OCI-LY1 (cell line): ENCODE measurements at regions not wholly inside any gene's neighbourhood (a gene's known extent, or its start where the extent isn't known, plus 50 kb on each side); places are given as distances from the start of the nearest gene placed in this dataset.

ENCODE experiments used
- H2AFZ ChIP-seq: fragments of 200-600 bp; sonication (generic), shearing (Covaris generic); 2 replicates; pipeline ENCODE4 v1.6.0; 2014; ENCODE audit warnings: antibody characterized with exemption, mild to moderate bottlenecking, low read length
- H3F3A ChIP-seq: fragments of 200-600 bp; sonication (generic), shearing (Covaris generic); 2 replicates; pipeline ENCODE4 v1.6.0; 2014; ENCODE audit warnings: mild to moderate bottlenecking, antibody characterized with exemption, low read length, moderate library complexity; ENCODE audit not compliant: insufficient read depth
- H3K27ac ChIP-seq: fragments of 200-600 bp; sonication (generic); 2 replicates; pipeline ENCODE4 v1.5.1; 2014; ENCODE audit warnings: low read length, mixed run types, mild to moderate bottlenecking, low read depth; ENCODE audit not compliant: poor library complexity, severe bottlenecking
- H3K27me3 ChIP-seq: fragments of 200-600 bp; sonication (generic); 2 replicates; pipeline ENCODE4 v1.6.0; 2014; ENCODE audit warnings: antibody characterized with exemption, mild to moderate bottlenecking, low read length, moderate library complexity; ENCODE audit not compliant: insufficient read depth
- H3K36me3 ChIP-seq: fragments of 200-600 bp; sonication (generic); 2 replicates; pipeline ENCODE4 v1.6.1; 2014; ENCODE audit warnings: mild to moderate bottlenecking, antibody characterized with exemption, low read length, moderate library complexity, mixed read lengths; ENCODE audit not compliant: insufficient read depth
- H3K4me1 ChIP-seq: fragments of 200-600 bp; sonication (generic); 2 replicates; pipeline ENCODE4 v1.5.1; 2014; ENCODE audit warnings: mild to moderate bottlenecking, low read length, moderate library complexity; ENCODE audit not compliant: insufficient read depth, severe bottlenecking
- H3K4me2 ChIP-seq: fragments of 200-600 bp; sonication (generic), shearing (Covaris generic); 2 replicates; pipeline ENCODE4 v1.6.1; 2014; ENCODE audit warnings: low read length
- H3K4me3 ChIP-seq: fragments of 200-600 bp; sonication (generic); 2 replicates; pipeline ENCODE4 v1.5.1; 2014; ENCODE audit warnings: low read length, low read depth, mild to moderate bottlenecking, mixed read lengths; ENCODE audit not compliant: poor library complexity, severe bottlenecking
- H3K79me2 ChIP-seq: fragments of 200-600 bp; shearing (Covaris generic); 2 replicates; pipeline ENCODE4 v1.6.1; 2016; ENCODE audit warnings: mixed run types, low read length, mixed read lengths; ENCODE audit not compliant: insufficient read depth
- H3K9ac ChIP-seq: fragments of 200-600 bp; sonication (generic), shearing (Covaris generic); 2 replicates; pipeline ENCODE4 v1.6.1; 2014; ENCODE audit warnings: mild to moderate bottlenecking, low read length, mixed read lengths
- H3K9me2 ChIP-seq: fragments of 200-600 bp; sonication (generic), shearing (Covaris generic); 2 replicates; pipeline ENCODE4 v1.6.1; 2014; ENCODE audit warnings: low read depth, mild to moderate bottlenecking, low read length, mixed read lengths
- H3K9me3 ChIP-seq: fragments of 200-600 bp; shearing (Covaris generic); 2 replicates; pipeline ENCODE4 v1.6.1; 2014; ENCODE audit warnings: low read length, mixed read lengths
- H4K20me1 ChIP-seq: fragments of 200-600 bp; sonication (generic), shearing (Covaris generic); 2 replicates; pipeline ENCODE4 v1.6.0; 2016; ENCODE audit warnings: mild to moderate bottlenecking, low read length; ENCODE audit not compliant: insufficient read depth
- CTCF ChIP-seq: fragments of 200-600 bp; sonication (generic), shearing (Covaris generic); IDR thresholded peaks from 2 replicates; pipeline ENCODE4 v1.5.1; 2017; ENCODE audit warnings: mild to moderate bottlenecking, antibody characterized with exemption, low read length, moderate library complexity, mixed read lengths
- EZH2 ChIP-seq: fragments of 200-600 bp; sonication (generic), shearing (Covaris generic); IDR thresholded peaks from 2 replicates; pipeline ENCODE4 v1.8.0; 2017; ENCODE audit warnings: borderline replicate concordance, mixed run types, mild to moderate bottlenecking, antibody characterized with exemption, low read length, moderate library complexity, mixed read lengths

- Histone ChIP-seq H3K79me2 (no peaks in the 10 kb centered on the region), H3K36me3 (no peaks in the 10 kb centered on the region), H3K9me3 (no peaks in the 10 kb centered on the region), H3K27ac (no peak overlapping the region), H3K4me2 (no peak overlapping the region), H3K4me3 (no peak overlapping the region), H3K4me1 (no peaks in the 10 kb centered on the region), H3K9ac (no peak overlapping the region), H2AFZ (no peak overlapping the region), H4K20me1 (no peaks in the 10 kb centered on the region), H3K27me3 (no peaks in the 10 kb centered on the region), H3F3A (no peaks in the 10 kb centered on the region), H3K9me2 (no peaks in the 10 kb centered on the region)
- TF ChIP-seq EZH2 (no peak), CTCF (no peak)
Observed at GRCh38 chr9:24342457-24342856, 203.2 kb downstream of the IZUMO3 start.

GRCh38 chr9:24333629-24334028 is 212.1 kb downstream of the IZUMO3 start:
- no peaks in the 10 kb centered on the region for H3K9me2 ChIP-seq
- no peak overlapping the region for H3K27ac ChIP-seq
- no peak overlapping the region for H2AFZ ChIP-seq
- H3K79me2 ChIP-seq = no peaks in the 10 kb centered on the region
- no peaks in the 10 kb centered on the region for H3K36me3 ChIP-seq
- no peak overlapping the region for H3K4me3 ChIP-seq
- no peaks in the 10 kb centered on the region for H3K4me1 ChIP-seq
- H3K27me3 ChIP-seq = no peaks in the 10 kb centered on the region
- no peak for TF ChIP-seq EZH2
- TF ChIP-seq CTCF = no peak
- H3F3A ChIP-seq = no peaks in the 10 kb centered on the region
- no peaks in the 10 kb centered on the region for H3K9me3 ChIP-seq
- H3K9ac ChIP-seq = no peak overlapping the region
- H4K20me1 ChIP-seq = no peaks in the 10 kb centered on the region
- no peak overlapping the region for H3K4me2 ChIP-seq

GRCh38 chr9:24298912-24299311 is 246.8 kb downstream of the IZUMO3 start:
- Histone ChIP-seq H3K4me2 (no peak overlapping the region), H3K27me3 (no peaks in the 10 kb centered on the region), H3K9ac (no peak overlapping the region), H3K27ac (no peak overlapping the region), H4K20me1 (no peaks in the 10 kb centered on the region), H3K9me3 (0 out of 2 replicates have a peak, but pooled peaks cover 2% of the 10 kb centered on the region), H3K79me2 (no peaks in the 10 kb centered on the region), H3K9me2 (no peaks in the 10 kb centered on the region), H3K4me1 (no peaks in the 10 kb centered on the region), H3K4me3 (no peak overlapping the region), H3F3A (no peaks in the 10 kb centered on the region), H2AFZ (no peak overlapping the region), H3K36me3 (no peaks in the 10 kb centered on the region)
- no peak for TF ChIP-seq EZH2

- Histone ChIP-seq H4K20me1 (no peaks in the 10 kb centered on the region), H2AFZ (no peak overlapping the region), H3K4me2 (no peak overlapping the region), H3K9me3 (no peaks in the 10 kb centered on the region), H3K9me2 (no peaks in the 10 kb centered on the region), H3K79me2 (no peaks in the 10 kb centered on the region), H3F3A (no peaks in the 10 kb centered on the region), H3K27ac (no peak overlapping the region), H3K9ac (no peak overlapping the region), H3K27me3 (no peaks in the 10 kb centered on the region), H3K4me1 (no peaks in the 10 kb centered on the region), H3K4me3 (no peak overlapping the region), H3K36me3 (no peaks in the 10 kb centered on the region)
- no peak for TF ChIP-seq EZH2
Observed at GRCh38 chr9:24297931-24298330, 247.8 kb downstream of the IZUMO3 start.
